Tibial artery (tissue), 4 donors: ENCODE measurements at regions not wholly inside any gene's neighbourhood (a gene's known extent, or its start where the extent isn't known, plus 50 kb on each side); places are given as distances from the start of the nearest gene placed in this dataset.

Source experiments
- DNase-seq, 2 donors: peaks; one replicate each; pipeline ENCODE4 v3.0.0-alpha.2; 2019
- H3K27ac ChIP-seq, 2 donors: fragments of 200-600 bp; sonication (generic) in 1 of 2; 1 replicate in 1 of 2; 2 replicates in 1 of 2; pipeline ENCODE4 v1.5.1; 2018 to 2019; ENCODE audit warnings: mild to moderate bottlenecking in 1 of 2
- H3K27me3 ChIP-seq, 2 donors: fragments of 200-600 bp; sonication (generic) in 1 of 2; one replicate each; pipeline versions ENCODE4 v1.5.1 to v1.6.0; 2016 to 2019
- H3K36me3 ChIP-seq, 3 donors: fragments of 200-600 bp; sonication (generic) in 2 of 3; one replicate each; pipeline ENCODE4 v1.5.1; 2016 to 2019; ENCODE audit warnings: mild to moderate bottlenecking in 2 of 3
- H3K4me1 ChIP-seq, 4 donors: fragments of 200-600 bp; sonication (generic) in 2 of 4; 1 replicate in 3 of 4; 2 replicates in 1 of 4; pipeline ENCODE4 v1.5.1; 2016 to 2019
- H3K4me3 ChIP-seq, 2 donors: fragments of 200-600 bp; sonication (generic) in 1 of 2; 1 replicate in 1 of 2; 2 replicates in 1 of 2; pipeline ENCODE4 v1.5.1; 2018 to 2019; ENCODE audit warnings: mild to moderate bottlenecking in 2 of 2
- H3K9me3 ChIP-seq, 3 donors: fragments of 200-600 bp; sonication (generic) in 1 of 3; one replicate each; pipeline ENCODE4 v1.5.1; 2016 to 2019
- intact Hi-C: fragments of 100-400 bp; cut with DNase I; formaldehyde crosslinking; loops from one replicate; pipeline ENCODE4 v1.15.0; 2023; ENCODE audit warnings: low total_unique reads
- TF ChIP-seq, protein P1 (sequence below), 2 experiments: fragments of 200-600 bp in 1 of 2; fragments of 450-650 bp in 1 of 2; IDR thresholded peaks; one replicate each; pipeline ENCODE4 v1.5.1; 2017 to 2019; ENCODE audit warnings: antibody characterized with exemption in 2 of 2, mild to moderate bottlenecking in 1 of 2, moderate library complexity in 1 of 2

DNA sequence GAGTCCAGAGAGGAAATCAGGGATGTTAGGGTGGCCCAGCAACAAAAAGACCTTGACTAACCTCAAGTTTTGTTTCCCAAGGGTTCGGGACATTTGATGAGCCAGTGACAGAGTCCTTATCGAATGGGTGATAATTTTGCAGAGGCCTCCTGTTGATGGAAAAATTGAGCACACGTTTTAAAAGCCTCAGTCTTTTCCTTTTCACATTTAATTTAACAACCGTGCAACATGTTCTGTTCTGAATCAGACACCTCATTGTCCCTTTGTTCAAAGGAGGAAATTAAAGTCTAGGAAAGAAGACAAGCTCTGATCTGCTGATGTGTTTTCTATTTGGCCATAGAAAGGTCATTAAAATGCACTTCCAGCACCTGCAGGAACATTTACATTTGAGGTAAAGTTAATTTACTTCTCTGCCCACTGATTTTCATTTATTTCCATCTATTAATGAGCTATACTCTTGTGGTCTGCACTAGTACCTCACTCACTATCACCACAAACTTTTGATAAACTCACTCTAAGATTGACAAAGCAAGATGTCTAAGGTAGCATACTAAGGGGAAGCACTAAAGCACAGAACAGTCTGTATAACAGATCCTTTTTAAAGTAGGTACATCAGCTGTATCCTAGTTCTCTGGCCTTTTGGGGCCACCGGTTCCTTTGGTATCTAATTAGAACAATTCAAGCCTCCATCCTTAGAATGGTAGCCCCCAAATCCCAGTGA is 147.0 kb downstream of the RPAP3 start:
- no peak for DNase-seq
- Histone ChIP-seq H3K36me3 (no peaks in the 10 kb centered on the region), H3K27me3 (no peaks in the 10 kb centered on the region), H3K4me1 (no peaks in the 10 kb centered on the region), H3K4me3 (no peak overlapping the region), H3K27ac (no peak overlapping the region), H3K9me3 (no peaks in the 10 kb centered on the region)
- intact Hi-C loops, result no loop called here
- TF ChIP-seq, protein P1, sequence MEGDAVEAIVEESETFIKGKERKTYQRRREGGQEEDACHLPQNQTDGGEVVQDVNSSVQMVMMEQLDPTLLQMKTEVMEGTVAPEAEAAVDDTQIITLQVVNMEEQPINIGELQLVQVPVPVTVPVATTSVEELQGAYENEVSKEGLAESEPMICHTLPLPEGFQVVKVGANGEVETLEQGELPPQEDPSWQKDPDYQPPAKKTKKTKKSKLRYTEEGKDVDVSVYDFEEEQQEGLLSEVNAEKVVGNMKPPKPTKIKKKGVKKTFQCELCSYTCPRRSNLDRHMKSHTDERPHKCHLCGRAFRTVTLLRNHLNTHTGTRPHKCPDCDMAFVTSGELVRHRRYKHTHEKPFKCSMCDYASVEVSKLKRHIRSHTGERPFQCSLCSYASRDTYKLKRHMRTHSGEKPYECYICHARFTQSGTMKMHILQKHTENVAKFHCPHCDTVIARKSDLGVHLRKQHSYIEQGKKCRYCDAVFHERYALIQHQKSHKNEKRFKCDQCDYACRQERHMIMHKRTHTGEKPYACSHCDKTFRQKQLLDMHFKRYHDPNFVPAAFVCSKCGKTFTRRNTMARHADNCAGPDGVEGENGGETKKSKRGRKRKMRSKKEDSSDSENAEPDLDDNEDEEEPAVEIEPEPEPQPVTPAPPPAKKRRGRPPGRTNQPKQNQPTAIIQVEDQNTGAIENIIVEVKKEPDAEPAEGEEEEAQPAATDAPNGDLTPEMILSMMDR (IDR thresholded peaks at IDR 0.05), result no peak

DNA sequence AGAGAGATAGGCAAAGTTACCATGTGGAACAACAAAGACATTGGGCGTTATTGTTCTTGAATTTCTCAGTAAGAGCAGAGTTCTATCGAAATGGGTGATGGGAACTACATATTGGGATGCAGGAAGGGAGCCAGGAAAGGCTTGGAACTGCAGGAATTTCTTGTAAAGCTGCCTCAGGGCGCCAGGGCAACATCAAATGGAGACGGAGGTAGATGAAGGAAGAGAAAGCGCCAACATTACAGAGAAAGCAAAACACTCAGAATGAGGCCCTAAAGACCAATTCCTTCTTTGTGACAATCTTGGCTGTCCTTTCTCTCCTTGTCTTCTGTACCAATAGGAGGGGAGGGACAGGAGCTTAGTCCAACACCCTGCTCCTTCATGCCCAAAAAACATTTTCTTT is 148.4 kb downstream of the RPAP3 start:
- H3K27me3 ChIP-seq, result no peaks in the 10 kb centered on the region
- intact Hi-C loops, result no loop called here
- TF ChIP-seq, protein P1 (IDR thresholded peaks at IDR 0.05), result no peak
- H3K36me3 ChIP-seq, result no peaks in the 10 kb centered on the region
- no peak for DNase-seq
- H3K27ac ChIP-seq, result no peak overlapping the region
- no peaks in the 10 kb centered on the region for H3K4me1 ChIP-seq
- peaks cover 0 to 12% (median 0%) of the 10 kb centered on the region in 3 donors for H3K9me3 ChIP-seq
- H3K4me3 ChIP-seq, result no peak overlapping the region

DNA sequence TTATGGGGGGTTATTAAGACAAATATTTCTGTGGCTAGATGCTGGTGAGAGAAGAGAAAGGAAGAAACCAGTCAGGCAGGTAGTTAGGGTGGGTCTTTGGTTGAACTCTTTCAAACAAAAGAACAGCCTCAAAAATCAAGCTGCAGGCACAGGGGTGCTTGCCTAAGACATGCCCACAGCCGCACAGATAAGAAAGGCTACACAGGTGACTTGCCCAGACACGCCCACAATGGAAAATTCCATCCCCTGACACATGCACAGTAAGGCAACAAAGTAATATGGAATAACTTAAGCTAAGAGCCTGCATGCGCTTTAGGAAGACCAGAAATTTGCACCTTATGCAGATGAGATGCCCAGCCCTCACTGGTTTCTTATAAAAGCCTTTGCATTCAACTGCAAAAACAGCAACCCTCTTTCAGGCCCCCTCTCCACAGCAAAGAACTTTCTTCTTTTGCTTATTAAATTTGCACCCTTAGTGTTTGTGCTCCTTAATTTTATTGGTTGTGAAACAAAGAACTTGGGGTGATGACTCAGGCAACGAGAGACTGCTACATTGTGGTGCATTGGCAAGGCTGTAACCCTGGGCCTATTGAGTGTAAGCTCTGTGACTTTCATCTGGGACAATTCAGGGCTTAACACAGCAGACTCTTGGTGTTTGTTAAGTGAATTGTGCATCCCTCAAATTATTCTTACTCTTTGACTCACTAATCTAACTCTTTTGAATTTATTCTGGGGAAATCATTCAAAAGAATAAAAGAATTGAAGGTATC is 149.4 kb downstream of the RPAP3 start:
- TF ChIP-seq, protein P1 (IDR thresholded peaks at IDR 0.05), result no peak
- H3K27ac ChIP-seq, result no peak overlapping the region
- intact Hi-C loops, result no loop called here
- no peak overlapping the region for H3K4me3 ChIP-seq
- H3K36me3 ChIP-seq, result no peaks in the 10 kb centered on the region
- peaks cover 0 to 12% (median 0%) of the 10 kb centered on the region in 3 donors for H3K9me3 ChIP-seq
- DNase-seq, result no peak
- no peaks in the 10 kb centered on the region for H3K27me3 ChIP-seq
- no peaks in the 10 kb centered on the region for H3K4me1 ChIP-seq

GRCh38 chr12:47554046-47554653 is 151.7 kb downstream of the RPAP3 start:
- Histone ChIP-seq H3K9me3 (peaks cover 0 to 12% (median 0%) of the 10 kb centered on the region in 3 donors), H3K27me3 (no peaks in the 10 kb centered on the region), H3K4me3 (no peak overlapping the region), H3K4me1 (no peaks in the 10 kb centered on the region), H3K27ac (no peak overlapping the region), H3K36me3 (no peaks in the 10 kb centered on the region)
- intact Hi-C loops, result no loop called here
- TF ChIP-seq, protein P1 (IDR thresholded peaks at IDR 0.05), result no peak
- no peak for DNase-seq

- TF ChIP-seq, protein P1 (IDR thresholded peaks at IDR 0.05), result no peak
- H3K9me3 ChIP-seq, result peaks cover 0 to 12% (median 0%) of the 10 kb centered on the region in 3 donors
Measured at GRCh38 chr12:47553266-47553665, 152.6 kb downstream of the RPAP3 start.

More at GRCh38 chr12:47553266-47553665, 152.6 kb downstream of the RPAP3 start:
- intact Hi-C loops, result no loop called here
- no peak overlapping the region for H3K27ac ChIP-seq
- H3K4me3 ChIP-seq, result no peak overlapping the region
- H3K36me3 ChIP-seq, result no peaks in the 10 kb centered on the region
- no peaks in the 10 kb centered on the region for H3K27me3 ChIP-seq
- no peak for DNase-seq
- no peaks in the 10 kb centered on the region for H3K4me1 ChIP-seq
